ENCODE measurements at regions not wholly inside any gene's neighbourhood (a gene's known extent, or its start where the extent isn't known, plus 50 kb on each side); places are given as distances from the start of the nearest gene placed in this dataset.

DNA sequence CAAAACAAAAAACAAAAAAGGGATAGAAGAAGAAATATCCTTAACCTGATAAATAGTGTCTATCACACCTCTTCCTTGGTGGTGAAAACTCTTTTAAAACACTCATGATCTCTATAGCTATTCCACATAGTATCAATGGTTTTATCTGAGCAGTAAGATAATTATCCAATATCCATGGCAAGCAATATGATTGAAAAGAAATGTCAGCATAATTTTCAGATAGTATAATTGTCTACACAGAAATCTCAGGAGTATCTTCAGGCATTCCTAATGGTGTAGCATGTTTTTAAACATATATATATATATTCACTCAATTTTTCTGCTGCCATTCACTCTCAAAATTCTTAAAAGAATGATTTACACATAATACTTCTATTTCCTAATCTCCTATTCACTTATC lies 938.0 kb upstream of the SLC35B3 start:
- no peak overlapping the region for H3K4me3 ChIP-seq (ENCODE audit: low read length)
- TF ChIP-seq, protein P1, sequence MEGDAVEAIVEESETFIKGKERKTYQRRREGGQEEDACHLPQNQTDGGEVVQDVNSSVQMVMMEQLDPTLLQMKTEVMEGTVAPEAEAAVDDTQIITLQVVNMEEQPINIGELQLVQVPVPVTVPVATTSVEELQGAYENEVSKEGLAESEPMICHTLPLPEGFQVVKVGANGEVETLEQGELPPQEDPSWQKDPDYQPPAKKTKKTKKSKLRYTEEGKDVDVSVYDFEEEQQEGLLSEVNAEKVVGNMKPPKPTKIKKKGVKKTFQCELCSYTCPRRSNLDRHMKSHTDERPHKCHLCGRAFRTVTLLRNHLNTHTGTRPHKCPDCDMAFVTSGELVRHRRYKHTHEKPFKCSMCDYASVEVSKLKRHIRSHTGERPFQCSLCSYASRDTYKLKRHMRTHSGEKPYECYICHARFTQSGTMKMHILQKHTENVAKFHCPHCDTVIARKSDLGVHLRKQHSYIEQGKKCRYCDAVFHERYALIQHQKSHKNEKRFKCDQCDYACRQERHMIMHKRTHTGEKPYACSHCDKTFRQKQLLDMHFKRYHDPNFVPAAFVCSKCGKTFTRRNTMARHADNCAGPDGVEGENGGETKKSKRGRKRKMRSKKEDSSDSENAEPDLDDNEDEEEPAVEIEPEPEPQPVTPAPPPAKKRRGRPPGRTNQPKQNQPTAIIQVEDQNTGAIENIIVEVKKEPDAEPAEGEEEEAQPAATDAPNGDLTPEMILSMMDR (conservative IDR thresholded peaks at IDR 0.05; ENCODE audit: low read length) = no peak
- no peak for DNase-seq (ENCODE audit: low read depth)

DNA sequence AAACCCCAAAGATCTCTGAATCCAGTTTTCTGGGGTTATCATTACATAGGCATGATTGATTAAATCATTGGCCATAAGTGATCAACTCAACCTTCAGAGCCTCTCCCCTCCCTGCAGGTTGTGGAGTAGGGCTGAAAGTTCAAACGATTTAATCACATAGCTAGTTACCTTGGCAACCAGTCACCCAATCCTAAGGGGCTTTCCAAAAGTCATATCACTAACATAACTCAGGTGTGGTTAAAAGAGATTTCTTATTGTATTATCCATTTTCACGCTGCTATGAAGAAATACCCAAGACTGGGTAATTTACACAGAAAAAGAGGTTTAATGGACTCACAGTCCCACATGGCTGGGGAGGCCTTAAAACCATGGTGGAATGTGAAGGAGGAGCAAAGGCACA lies 935.1 kb upstream of the SLC35B3 start:
- no peak overlapping the region for H3K4me3 ChIP-seq (ENCODE audit: low read length)
- TF ChIP-seq, protein P1 (conservative IDR thresholded peaks at IDR 0.05; ENCODE audit: low read length) = no peak
- no peak for DNase-seq (ENCODE audit: low read depth)

DNA sequence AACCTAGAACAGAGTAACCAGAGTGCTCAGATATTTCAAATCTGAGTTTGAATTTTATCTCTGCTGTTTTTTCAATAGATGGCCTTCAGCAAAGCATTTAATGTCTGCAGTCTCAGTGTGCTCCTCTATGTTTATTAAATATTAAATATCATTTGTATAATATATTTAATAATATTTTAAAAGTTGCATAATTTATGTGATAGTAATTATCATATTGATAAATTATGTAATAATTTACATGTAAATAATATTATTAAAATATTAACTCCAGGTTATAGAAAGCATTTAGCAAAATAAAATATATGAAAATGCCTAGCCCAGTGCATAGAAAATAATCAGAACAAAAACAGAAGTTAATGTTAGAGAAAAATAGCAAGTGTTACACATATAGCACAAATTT lies 930.0 kb upstream of the SLC35B3 start:
- H3K4me3 ChIP-seq (ENCODE audit: low read length) = no peak overlapping the region
- no peak for DNase-seq (ENCODE audit: low read depth)
- TF ChIP-seq, protein P1 (conservative IDR thresholded peaks at IDR 0.05; ENCODE audit: low read length) = no peak

DNA sequence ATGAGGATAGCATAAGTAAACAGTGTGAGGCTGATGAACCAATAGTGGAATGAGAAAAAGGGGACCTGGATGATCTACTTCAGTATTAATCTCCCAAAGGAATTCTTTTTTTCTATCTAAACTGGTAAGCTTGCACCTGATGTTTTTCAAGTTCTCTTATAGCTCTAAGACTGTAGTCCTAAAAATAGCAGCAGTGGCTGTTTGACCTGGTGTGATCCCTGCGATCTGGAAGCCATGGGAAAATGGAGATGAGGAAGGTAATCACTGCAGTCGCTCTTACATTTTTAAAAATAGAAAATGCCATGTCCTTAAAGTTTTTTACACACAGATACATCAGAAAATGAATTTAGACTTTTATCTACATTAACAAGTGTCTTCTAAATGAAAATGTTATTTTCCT lies 926.4 kb upstream of the SLC35B3 start:
- H3K4me3 ChIP-seq (ENCODE audit: low read length) = no peak overlapping the region
- no peak for DNase-seq (ENCODE audit: low read depth)
- TF ChIP-seq, protein P1 (conservative IDR thresholded peaks at IDR 0.05; ENCODE audit: low read length) = no peak

DNA sequence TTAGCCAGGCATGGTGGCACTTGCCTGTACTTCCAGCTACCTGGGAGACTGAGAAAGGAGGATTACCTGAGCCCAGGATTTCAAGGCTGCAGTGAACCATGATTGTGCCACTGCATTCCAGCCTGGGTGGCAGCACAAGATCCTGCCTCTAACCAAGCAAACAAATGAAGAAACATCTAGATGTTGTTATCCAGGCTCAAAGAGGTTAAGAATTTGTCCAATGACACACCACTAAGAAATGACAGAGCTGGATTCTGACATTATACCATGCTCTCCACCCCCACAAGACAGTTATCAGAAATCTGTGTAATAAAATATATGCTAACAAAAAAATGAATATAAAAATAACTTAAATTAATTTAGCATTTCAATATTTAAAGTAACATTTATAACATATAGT lies 925.5 kb upstream of the SLC35B3 start:
- TF ChIP-seq, protein P1 (conservative IDR thresholded peaks at IDR 0.05; ENCODE audit: low read length) = no peak
- no peak for DNase-seq (ENCODE audit: low read depth)
- H3K4me3 ChIP-seq (ENCODE audit: low read length) = no peak overlapping the region

DNA sequence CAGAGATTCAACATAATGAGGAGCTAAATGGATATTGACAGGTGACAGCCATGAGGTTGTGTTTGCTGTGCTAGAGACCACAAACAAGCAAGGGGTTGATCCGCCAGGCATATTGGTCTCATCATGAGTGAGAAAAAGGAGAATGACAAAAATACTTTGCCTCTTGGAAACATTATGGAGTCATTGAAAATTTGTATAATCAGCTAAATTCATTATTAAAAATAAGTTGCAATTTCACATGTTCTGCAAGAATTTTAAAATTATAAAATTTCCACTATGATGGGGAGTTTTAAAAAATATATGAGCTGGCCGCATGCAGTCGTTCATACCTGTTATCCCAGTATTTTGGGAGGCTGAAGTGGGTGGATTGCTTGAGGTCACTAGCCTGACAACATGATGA lies 912.3 kb upstream of the SLC35B3 start:
- no peak for DNase-seq (ENCODE audit: low read depth)
- H3K4me3 ChIP-seq (ENCODE audit: low read length) = no peak overlapping the region
- TF ChIP-seq, protein P1 (conservative IDR thresholded peaks at IDR 0.05; ENCODE audit: low read length) = no peak

DNA sequence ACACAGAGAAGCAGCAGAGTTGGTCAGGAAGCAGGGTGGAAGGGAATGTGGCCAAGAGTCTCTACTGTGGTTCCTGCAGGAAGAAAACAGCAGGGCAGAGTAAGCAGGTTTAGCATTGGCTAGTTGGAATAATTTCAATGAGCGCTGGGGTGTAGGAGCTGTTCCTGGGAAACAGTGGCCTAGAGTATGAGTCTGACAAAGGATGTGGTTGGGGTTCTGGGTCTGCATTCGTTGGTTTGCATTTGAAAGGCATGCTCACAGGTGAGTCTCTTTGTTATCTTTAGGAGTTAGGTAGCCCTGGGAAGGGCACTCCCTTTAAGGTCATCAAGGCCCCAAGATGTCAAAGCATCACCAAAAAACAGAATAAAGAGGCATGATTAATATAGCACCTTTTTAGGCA lies 911.6 kb upstream of the SLC35B3 start:
- TF ChIP-seq, protein P1 (conservative IDR thresholded peaks at IDR 0.05; ENCODE audit: low read length) = no peak
- DNase-seq (ENCODE audit: low read depth) = no peak
- no peak overlapping the region for H3K4me3 ChIP-seq (ENCODE audit: low read length)

Data from AG10803 (cell line).